ENCODE measurements at regions not wholly inside any gene's neighbourhood (a gene's known extent, or its start where the extent isn't known, plus 50 kb on each side); places are given as distances from the start of the nearest gene placed in this dataset.

- TF ChIP-seq EP300 (conservative IDR thresholded peaks at IDR 0.05; ENCODE audit: poor library complexity, severe bottlenecking) (no peak), EZH2 (IDR thresholded peaks at IDR 0.05; ENCODE audit: borderline replicate concordance, insufficient read depth, low read length, poor library complexity, severe bottlenecking) (no peak), MXI1 (conservative IDR thresholded peaks at IDR 0.05; ENCODE audit: poor library complexity, severe bottlenecking) (no peak), TAF1 (IDR thresholded peaks at IDR 0.05; ENCODE audit: low read depth) (no peak), POLR2AphosphoS5 (IDR thresholded peaks at IDR 0.05) (no peak)
- TF ChIP-seq, protein P1, sequence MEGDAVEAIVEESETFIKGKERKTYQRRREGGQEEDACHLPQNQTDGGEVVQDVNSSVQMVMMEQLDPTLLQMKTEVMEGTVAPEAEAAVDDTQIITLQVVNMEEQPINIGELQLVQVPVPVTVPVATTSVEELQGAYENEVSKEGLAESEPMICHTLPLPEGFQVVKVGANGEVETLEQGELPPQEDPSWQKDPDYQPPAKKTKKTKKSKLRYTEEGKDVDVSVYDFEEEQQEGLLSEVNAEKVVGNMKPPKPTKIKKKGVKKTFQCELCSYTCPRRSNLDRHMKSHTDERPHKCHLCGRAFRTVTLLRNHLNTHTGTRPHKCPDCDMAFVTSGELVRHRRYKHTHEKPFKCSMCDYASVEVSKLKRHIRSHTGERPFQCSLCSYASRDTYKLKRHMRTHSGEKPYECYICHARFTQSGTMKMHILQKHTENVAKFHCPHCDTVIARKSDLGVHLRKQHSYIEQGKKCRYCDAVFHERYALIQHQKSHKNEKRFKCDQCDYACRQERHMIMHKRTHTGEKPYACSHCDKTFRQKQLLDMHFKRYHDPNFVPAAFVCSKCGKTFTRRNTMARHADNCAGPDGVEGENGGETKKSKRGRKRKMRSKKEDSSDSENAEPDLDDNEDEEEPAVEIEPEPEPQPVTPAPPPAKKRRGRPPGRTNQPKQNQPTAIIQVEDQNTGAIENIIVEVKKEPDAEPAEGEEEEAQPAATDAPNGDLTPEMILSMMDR (IDR thresholded peaks at IDR 0.05; ENCODE audit: poor library complexity, severe bottlenecking) = no peak
These were observed 436.0 kb downstream of the HACE1 start for GRCh38 chr6:104423691-104424090.
